Stomach smooth muscle (tissue), 2 donors: ENCODE measurements at regions not wholly inside any gene's neighbourhood (a gene's known extent, or its start where the extent isn't known, plus 50 kb on each side); places are given as distances from the start of the nearest gene placed in this dataset.

ENCODE experiments used
- H3K27ac ChIP-seq: one replicate; pipeline ENCODE4 v1.7.0; 2013; ENCODE audit warnings: mild to moderate bottlenecking, low read length, inconsistent platforms
- H3K27me3 ChIP-seq, 2 donors: one replicate each; pipeline ENCODE4 v1.7.0; 2013; ENCODE audit warnings: low read length in 2 of 2; ENCODE audit not compliant: insufficient read depth in 2 of 2, control insufficient read depth in 1 of 2
- H3K36me3 ChIP-seq, 2 donors: one replicate each; pipeline ENCODE4 v1.7.0; 2013; ENCODE audit warnings: low read length in 2 of 2; ENCODE audit not compliant: control insufficient read depth in 2 of 2, insufficient read depth in 2 of 2
- H3K4me1 ChIP-seq: one replicate; pipeline ENCODE4 v1.7.0; 2013; ENCODE audit warnings: low read length; ENCODE audit not compliant: control insufficient read depth, insufficient read depth
- H3K4me3 ChIP-seq, 2 donors: one replicate each; pipeline ENCODE4 v1.7.0; 2013; ENCODE audit warnings: low read length in 2 of 2
- H3K9ac ChIP-seq, 2 donors: one replicate each; pipeline ENCODE4 v1.7.0; 2013; ENCODE audit warnings: low read length in 2 of 2, mild to moderate bottlenecking in 1 of 2
- H3K9me3 ChIP-seq, 2 donors: one replicate each; pipeline ENCODE4 v1.7.0; 2013; ENCODE audit warnings: low read length in 2 of 2; ENCODE audit not compliant: control insufficient read depth in 2 of 2
- donor health status: healthy.
- donor health status: Pancreatic carcinoma.

- no peaks in the 10 kb centered on the region for H3K27me3 ChIP-seq
These were observed 841.8 kb upstream of the ADGRL4 start for GRCh38 chr1:79848316-79848715.

GRCh38 chr1:79847700-79848099 is 841.2 kb upstream of the ADGRL4 start:
- Histone ChIP-seq H3K4me1 (no peaks in the 10 kb centered on the region), H3K9me3 (no peaks in the 10 kb centered on the region), H3K27ac (no peak overlapping the region), H3K4me3 (no peak overlapping the region), H3K9ac (no peak overlapping the region), H3K27me3 (no peaks in the 10 kb centered on the region), H3K36me3 (no peaks in the 10 kb centered on the region)

More at GRCh38 chr1:79848316-79848715, 841.8 kb upstream of the ADGRL4 start:
- Histone ChIP-seq H3K9me3 (no peaks in the 10 kb centered on the region), H3K36me3 (no peaks in the 10 kb centered on the region), H3K9ac (no peak overlapping the region), H3K27ac (no peak overlapping the region), H3K4me3 (no peak overlapping the region), H3K4me1 (no peaks in the 10 kb centered on the region)

GRCh38 chr1:79845936-79846335 is 839.4 kb upstream of the ADGRL4 start:
- Histone ChIP-seq H3K4me3 (no peak overlapping the region), H3K9ac (no peak overlapping the region), H3K36me3 (no peaks in the 10 kb centered on the region), H3K27ac (no peak overlapping the region), H3K9me3 (no peaks in the 10 kb centered on the region), H3K4me1 (no peaks in the 10 kb centered on the region), H3K27me3 (no peaks in the 10 kb centered on the region)

- H3K4me1 ChIP-seq: no peaks in the 10 kb centered on the region
- no peaks in the 10 kb centered on the region for H3K9me3 ChIP-seq
- H3K27me3 ChIP-seq: no peaks in the 10 kb centered on the region
- no peaks in the 10 kb centered on the region for H3K36me3 ChIP-seq
- H3K9ac ChIP-seq: no peak overlapping the region
- H3K4me3 ChIP-seq: no peak overlapping the region
- no peak overlapping the region for H3K27ac ChIP-seq
These were observed 836.3 kb upstream of the ADGRL4 start for GRCh38 chr1:79842811-79843210.

GRCh38 chr1:79839882-79840281 is 833.4 kb upstream of the ADGRL4 start:
- H3K4me3 ChIP-seq: no peak overlapping the region
- H3K36me3 ChIP-seq: no peaks in the 10 kb centered on the region
- no peaks in the 10 kb centered on the region for H3K9me3 ChIP-seq
- no peaks in the 10 kb centered on the region for H3K4me1 ChIP-seq
- H3K27me3 ChIP-seq: no peaks in the 10 kb centered on the region
- H3K9ac ChIP-seq: no peak overlapping the region
- no peak overlapping the region for H3K27ac ChIP-seq

- Histone ChIP-seq H3K4me3 (no peak overlapping the region), H3K27ac (no peak overlapping the region), H3K27me3 (no peaks in the 10 kb centered on the region), H3K9me3 (no peaks in the 10 kb centered on the region), H3K9ac (no peak overlapping the region), H3K36me3 (no peaks in the 10 kb centered on the region), H3K4me1 (no peaks in the 10 kb centered on the region)
These were observed 820.9 kb upstream of the ADGRL4 start for GRCh38 chr1:79827446-79827845.

GRCh38 chr1:79825551-79825950 is 819.0 kb upstream of the ADGRL4 start:
- Histone ChIP-seq H3K27me3 (no peaks in the 10 kb centered on the region), H3K27ac (no peak overlapping the region), H3K4me1 (no peaks in the 10 kb centered on the region), H3K9me3 (no peaks in the 10 kb centered on the region), H3K9ac (no peak overlapping the region), H3K36me3 (no peaks in the 10 kb centered on the region), H3K4me3 (no peak overlapping the region)

- Histone ChIP-seq H3K9ac (no peak overlapping the region), H3K9me3 (no peaks in the 10 kb centered on the region), H3K27me3 (no peaks in the 10 kb centered on the region), H3K27ac (no peak overlapping the region), H3K4me3 (no peak overlapping the region), H3K4me1 (no peaks in the 10 kb centered on the region), H3K36me3 (no peaks in the 10 kb centered on the region)
These were observed 815.5 kb upstream of the ADGRL4 start for GRCh38 chr1:79822053-79822452.

- H3K27ac ChIP-seq: no peak overlapping the region
- H3K9ac ChIP-seq: no peak overlapping the region
- no peaks in the 10 kb centered on the region for H3K4me1 ChIP-seq
- H3K9me3 ChIP-seq: no peaks in the 10 kb centered on the region
- no peaks in the 10 kb centered on the region for H3K36me3 ChIP-seq
- no peaks in the 10 kb centered on the region for H3K27me3 ChIP-seq
- no peak overlapping the region for H3K4me3 ChIP-seq
These were observed 812.6 kb upstream of the ADGRL4 start for GRCh38 chr1:79819140-79819539.

GRCh38 chr1:79817031-79817560 is 810.6 kb upstream of the ADGRL4 start:
- Histone ChIP-seq H3K9ac (no peak overlapping the region), H3K36me3 (no peaks in the 10 kb centered on the region), H3K27ac (no peak overlapping the region), H3K9me3 (no peaks in the 10 kb centered on the region), H3K4me1 (no peaks in the 10 kb centered on the region), H3K27me3 (no peaks in the 10 kb centered on the region), H3K4me3 (no peak overlapping the region)

- Histone ChIP-seq H3K27ac (no peak overlapping the region), H3K27me3 (no peaks in the 10 kb centered on the region), H3K9ac (no peak overlapping the region), H3K4me3 (no peak overlapping the region), H3K9me3 (no peaks in the 10 kb centered on the region), H3K36me3 (no peaks in the 10 kb centered on the region), H3K4me1 (no peaks in the 10 kb centered on the region)
These were observed 808.6 kb upstream of the ADGRL4 start for GRCh38 chr1:79815115-79815514.
